Heart right ventricle (tissue), 16 donors: ENCODE measurements at regions not wholly inside any gene's neighbourhood (a gene's known extent, or its start where the extent isn't known, plus 50 kb on each side); places are given as distances from the start of the nearest gene placed in this dataset.

Experiments
- ATAC-seq, 8 donors: fragments of 200-7000 bp; cut with Tn5 transposase; one replicate each; pipeline ENCODE4 v1.9.1; 2020; ENCODE audit warnings: mild to moderate bottlenecking in 8 of 8, moderate library complexity in 8 of 8, moderate number of reproducible peaks in 1 of 8
- DNase-seq, 2 donors: peaks; one replicate each; pipeline ENCODE4 v3.0.0-alpha.2; 2020
- H3K27ac ChIP-seq, 10 donors: fragments of 200-600 bp; sonication (generic) in 2 of 10; one replicate each; pipeline versions ENCODE4 v1.5.0 to v1.8.0; 2020 to 2022; ENCODE audit warnings: mild to moderate bottlenecking in 3 of 10
- H3K27me3 ChIP-seq, 7 donors: fragments of 200-600 bp; one replicate each; pipeline ENCODE4 v1.8.0; 2021 to 2022; ENCODE audit warnings: mild to moderate bottlenecking in 2 of 7
- H3K36me3 ChIP-seq, 9 donors: fragments of 200-600 bp; sonication (generic) in 1 of 9; one replicate each; pipeline versions ENCODE4 v1.5.0 to v1.8.0; 2020 to 2022; ENCODE audit warnings: mild to moderate bottlenecking in 2 of 9
- H3K4me1 ChIP-seq, 9 donors: fragments of 200-600 bp; sonication (generic) in 1 of 9; one replicate each; pipeline versions ENCODE4 v1.5.0 to v1.8.0; 2020 to 2022; ENCODE audit warnings: mild to moderate bottlenecking in 4 of 9
- H3K4me3 ChIP-seq, 10 donors: fragments of 200-600 bp; sonication (generic) in 2 of 10; one replicate each; pipeline versions ENCODE4 v1.5.0 to v1.8.0; 2020 to 2022; ENCODE audit warnings: mild to moderate bottlenecking in 7 of 10, moderate library complexity in 2 of 10
- H3K9me3 ChIP-seq, 11 donors: fragments of 200-600 bp in 10 of 11; sonication (generic) in 2 of 11; one replicate each; pipeline versions ENCODE4 v1.5.0 to v1.8.0; 2013 to 2022; ENCODE audit warnings: mild to moderate bottlenecking in 2 of 11, control low read depth in 1 of 11, moderate library complexity in 1 of 11
- WGBS, 2 donors: extraction: QIAGEN DNeasy Blood & Tissue Kit; methylation state at CpG; one replicate each; pipeline ENCODE4 v1.1.7; 2013; ENCODE audit warnings: inconsistent platforms in 1 of 2; 5-methylcytosine and 5-hydroxymethylcytosine counted together
- intact Hi-C, 10 donors: fragments of 100-400 bp; cut with DNase I; formaldehyde crosslinking; loops; one replicate each; pipeline versions ENCODE4 v1.11.1 to v1.14.2; 2022
- TF ChIP-seq, protein P1 (sequence below), 9 donors: fragments of 200-600 bp; sonication (generic) in 2 of 9; IDR thresholded peaks; one replicate each; pipeline versions ENCODE4 v1.5.0 to v1.8.0; 2021 to 2022; ENCODE audit warnings: antibody characterized with exemption in 9 of 9, mild to moderate bottlenecking in 5 of 9, moderate library complexity in 1 of 9
- donor health status: Arrhythmogenic right ventricular cardiomyopathy.
- donor health status: ischemic (EF 13 %, LVEDD 7.1; RV severe dilation, severe dysfunction).
- donor health status: healthy with polysubstance abuse.
- donor health status: DM: no; HTN: yes; CAD: no.
- donor health status: DM: no; HTN: no; CAD: no.
- donor health status: ischemic (EF 25% LVEDD 6.9; RV normal size, moderate dysfunction).
- donor health status: ischemic (EF 25% LVEDD 5.7; RV mildly dilated, moderate dysfunction).
- donor health status: healthy.
- donor health status: DM: yes; HTN: yes; CAD: no.
- donor health status: Ischemic cardiomyopathy.
- donor health status: ischemic (EF 35%, LVEDD 5.7; RV mildly dilated, moderate dysfunction).
- donor health status: nonischemic (EF 11% LVEDD 7.7; RV severe dilation, severe dysfunction).
- donor health status: DM: yes; HTN: yes; CAD: no.
- donor health status: PGD.
- donor health status: ischemic (EF 29% LVEDD 5.4; RV normal size, mild dysfunction).
- donor health status: nonischemic (EF 23%, LVEDD 6.1; RV moderate dilation, normal function).

DNA sequence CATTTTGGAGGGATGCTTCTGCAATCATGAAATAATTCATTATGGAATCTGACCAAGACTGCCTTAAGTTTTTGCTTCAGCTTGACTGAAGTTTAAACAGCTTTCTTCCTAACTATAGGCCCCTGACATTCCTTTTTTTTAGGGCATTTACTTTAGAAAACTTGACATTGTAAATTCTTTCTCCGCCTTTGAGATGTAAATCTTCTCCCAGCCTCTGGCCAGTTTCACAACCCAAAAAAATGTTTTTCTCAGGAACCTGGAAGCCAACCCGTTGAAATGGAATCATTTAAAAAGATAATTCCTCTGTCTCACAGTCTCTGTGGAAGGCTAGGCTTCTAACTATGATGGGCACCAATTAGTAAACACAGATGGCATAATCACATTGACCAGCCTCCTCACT lies 710.4 kb upstream of the PABPC4L start:
- Histone ChIP-seq H3K36me3 (no peaks in the 10 kb centered on the region), H3K4me3 (no peak overlapping the region), H3K27me3 (no peaks in the 10 kb centered on the region), H3K4me1 (no peaks in the 10 kb centered on the region), H3K27ac (no peak overlapping the region), H3K9me3 (no peaks in the 10 kb centered on the region)
- ATAC-seq (no peak), DNase-seq (no peak)
- TF ChIP-seq, protein P1, sequence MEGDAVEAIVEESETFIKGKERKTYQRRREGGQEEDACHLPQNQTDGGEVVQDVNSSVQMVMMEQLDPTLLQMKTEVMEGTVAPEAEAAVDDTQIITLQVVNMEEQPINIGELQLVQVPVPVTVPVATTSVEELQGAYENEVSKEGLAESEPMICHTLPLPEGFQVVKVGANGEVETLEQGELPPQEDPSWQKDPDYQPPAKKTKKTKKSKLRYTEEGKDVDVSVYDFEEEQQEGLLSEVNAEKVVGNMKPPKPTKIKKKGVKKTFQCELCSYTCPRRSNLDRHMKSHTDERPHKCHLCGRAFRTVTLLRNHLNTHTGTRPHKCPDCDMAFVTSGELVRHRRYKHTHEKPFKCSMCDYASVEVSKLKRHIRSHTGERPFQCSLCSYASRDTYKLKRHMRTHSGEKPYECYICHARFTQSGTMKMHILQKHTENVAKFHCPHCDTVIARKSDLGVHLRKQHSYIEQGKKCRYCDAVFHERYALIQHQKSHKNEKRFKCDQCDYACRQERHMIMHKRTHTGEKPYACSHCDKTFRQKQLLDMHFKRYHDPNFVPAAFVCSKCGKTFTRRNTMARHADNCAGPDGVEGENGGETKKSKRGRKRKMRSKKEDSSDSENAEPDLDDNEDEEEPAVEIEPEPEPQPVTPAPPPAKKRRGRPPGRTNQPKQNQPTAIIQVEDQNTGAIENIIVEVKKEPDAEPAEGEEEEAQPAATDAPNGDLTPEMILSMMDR (IDR thresholded peaks at IDR 0.05) = no peak
- intact Hi-C loops = no loop called here
- 46 to 49% methylated on average over 2 of the region's 2 CpGs for WGBS, 2 donors

DNA sequence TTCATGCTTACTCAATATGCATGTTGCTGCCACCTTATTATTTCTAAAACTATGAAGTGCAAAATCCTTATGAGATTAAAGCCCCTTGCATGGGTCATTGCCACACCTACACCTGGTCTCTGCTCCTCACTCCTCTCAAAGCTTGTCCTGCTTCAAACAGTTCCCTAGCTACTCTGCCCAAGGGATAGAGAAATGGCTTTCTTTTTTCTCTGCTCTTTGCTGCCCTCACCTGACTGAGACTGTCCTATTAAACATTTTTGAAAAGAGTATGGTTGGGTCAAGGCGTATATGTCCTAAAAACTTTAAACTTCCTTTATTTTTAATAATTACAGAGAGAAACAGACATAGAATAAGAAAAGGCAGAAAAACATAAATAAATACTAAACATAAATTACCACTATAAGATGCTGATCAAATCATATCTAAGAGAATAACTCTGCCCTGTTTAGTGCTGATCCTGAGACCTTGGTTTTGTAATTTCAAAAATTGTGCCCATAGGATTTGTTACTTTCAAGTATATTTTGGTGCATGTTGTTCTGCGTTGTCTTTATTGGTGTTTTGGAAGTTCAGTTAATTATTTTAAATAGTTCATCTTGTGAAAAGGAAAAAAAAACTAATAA lies 704.9 kb upstream of the PABPC4L start:
- Histone ChIP-seq H3K27me3 (no peaks in the 10 kb centered on the region), H3K36me3 (no peaks in the 10 kb centered on the region), H3K4me3 (no peak overlapping the region), H3K4me1 (no peaks in the 10 kb centered on the region), H3K27ac (no peak overlapping the region), H3K9me3 (no peaks in the 10 kb centered on the region)
- intact Hi-C loops = no loop called here
- no peak for ATAC-seq
- WGBS, 2 donors = 49 to 55% methylated on average over 2 of the region's 2 CpGs
- DNase-seq = no peak
- TF ChIP-seq, protein P1 (IDR thresholded peaks at IDR 0.05) = peak in 5 of 9 donors; percentile 15 to 44 (median 25)

DNA sequence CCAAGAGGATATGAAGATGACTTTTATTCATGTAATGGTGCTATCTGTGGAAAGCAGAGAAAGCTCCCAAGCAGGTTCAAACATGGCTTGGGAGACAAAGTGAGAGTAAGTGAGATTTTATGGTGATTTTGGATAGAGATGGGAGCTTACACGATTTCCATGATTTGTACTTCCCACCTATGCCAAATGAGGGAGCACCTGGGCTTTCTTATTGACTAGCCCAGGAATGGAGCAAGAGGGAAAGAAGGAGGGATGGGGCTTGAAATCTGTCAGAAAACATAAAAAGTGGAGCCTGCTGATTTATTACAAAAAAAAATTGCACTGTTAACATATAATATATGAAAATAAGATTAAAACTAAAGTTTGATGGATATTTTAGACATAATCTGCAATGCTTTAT lies 703.5 kb upstream of the PABPC4L start:
- no peak for DNase-seq
- intact Hi-C loops = no loop called here

DNA sequence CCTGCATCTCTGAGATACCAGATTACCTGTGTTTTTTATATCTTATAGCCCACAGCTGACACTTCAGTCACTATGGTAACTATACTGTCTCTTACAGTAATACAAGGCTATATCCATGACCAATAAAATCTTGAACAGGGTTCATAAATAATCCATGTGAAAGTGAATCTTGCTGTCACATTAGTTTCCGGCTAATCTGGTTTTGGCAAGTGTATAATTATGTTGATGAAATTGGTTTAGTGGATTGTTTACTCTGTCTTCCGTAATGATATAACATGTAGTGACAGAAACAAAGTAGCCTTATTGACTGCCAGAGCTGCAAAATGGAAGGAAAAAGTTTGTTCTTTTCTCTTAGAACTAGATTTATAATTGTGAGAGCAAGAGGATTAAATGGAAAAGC lies 686.6 kb upstream of the PABPC4L start:
- ATAC-seq (no peak), DNase-seq (no peak)
- Histone ChIP-seq H3K27ac (no peak overlapping the region), H3K27me3 (no peaks in the 10 kb centered on the region), H3K4me3 (no peak overlapping the region), H3K36me3 (no peaks in the 10 kb centered on the region), H3K4me1 (no peaks in the 10 kb centered on the region), H3K9me3 (no peaks in the 10 kb centered on the region)
- 84 to 91% methylated on average over 2 of the region's 2 CpGs for WGBS, 2 donors
- TF ChIP-seq, protein P1 (IDR thresholded peaks at IDR 0.05) = no peak
- intact Hi-C loops = no loop called here

More for the DNA sequence above, 703.5 kb upstream of the PABPC4L start:
- WGBS, 2 donors = 61 to 83% methylated on average over 1 of the region's 1 CpG
- H3K4me1 ChIP-seq = no peaks in the 10 kb centered on the region
- no peaks in the 10 kb centered on the region for H3K9me3 ChIP-seq
- TF ChIP-seq, protein P1 (IDR thresholded peaks at IDR 0.05) = no peak
- no peak overlapping the region for H3K4me3 ChIP-seq
- H3K27me3 ChIP-seq = no peaks in the 10 kb centered on the region
- no peak for ATAC-seq
- no peak overlapping the region for H3K27ac ChIP-seq
- no peaks in the 10 kb centered on the region for H3K36me3 ChIP-seq
